ENCODE measurements at regions not wholly inside any gene's neighbourhood (a gene's known extent, or its start where the extent isn't known, plus 50 kb on each side); places are given as distances from the start of the nearest gene placed in this dataset.

- peaks cover 1% of the 10 kb centered on the region for H3K27me3 ChIP-seq (ENCODE audit: control insufficient read depth, insufficient read depth, low read length)
- H3K36me3 ChIP-seq (ENCODE audit: control insufficient read depth, insufficient read depth, low read length), result no peaks in the 10 kb centered on the region
These were observed 178.9 kb upstream of the APCDD1 start for GRCh38 chr18:10275486-10275885.

GRCh38 chr18:10278265-10278664, 176.2 kb upstream of the APCDD1 start:
- Histone ChIP-seq H3K36me3 (ENCODE audit: control insufficient read depth, insufficient read depth, low read length) (no peaks in the 10 kb centered on the region), H3K27me3 (ENCODE audit: control insufficient read depth, insufficient read depth, low read length) (peaks cover 1% of the 10 kb centered on the region), H3K4me3 (ENCODE audit: low read depth, low read length) (no peak overlapping the region)
- TF ChIP-seq CTCF (IDR thresholded peaks at IDR 0.05; ENCODE audit: insufficient read depth, low read length, severe bottlenecking), result no peak
- FAIRE-seq (no peak), DNase-seq (ENCODE audit: low read depth) (no peak)

More at GRCh38 chr18:10275486-10275885, 178.9 kb upstream of the APCDD1 start:
- no peak for FAIRE-seq
- TF ChIP-seq CTCF (IDR thresholded peaks at IDR 0.05; ENCODE audit: insufficient read depth, low read length, severe bottlenecking), result no peak
- H3K4me3 ChIP-seq (ENCODE audit: low read depth, low read length), result no peak overlapping the region
- DNase-seq (ENCODE audit: low read depth), result no peak

GRCh38 chr18:10279471-10279870, 175.0 kb upstream of the APCDD1 start:
- no peaks in the 10 kb centered on the region for H3K36me3 ChIP-seq (ENCODE audit: control insufficient read depth, insufficient read depth, low read length)
- DNase-seq (ENCODE audit: low read depth) (no peak), FAIRE-seq (no peak)
- H3K4me3 ChIP-seq (ENCODE audit: low read depth, low read length), result no peak overlapping the region
- no peak for TF ChIP-seq CTCF (IDR thresholded peaks at IDR 0.05; ENCODE audit: insufficient read depth, low read length, severe bottlenecking)
- peaks cover 1% of the 10 kb centered on the region for H3K27me3 ChIP-seq (ENCODE audit: control insufficient read depth, insufficient read depth, low read length)

- Histone ChIP-seq H3K4me3 (ENCODE audit: low read depth, low read length) (no peak overlapping the region), H3K27me3 (ENCODE audit: control insufficient read depth, insufficient read depth, low read length) (peaks cover 1% of the 10 kb centered on the region), H3K36me3 (ENCODE audit: control insufficient read depth, insufficient read depth, low read length) (no peaks in the 10 kb centered on the region)
- no peak for DNase-seq (ENCODE audit: low read depth)
- FAIRE-seq, result no peak
- TF ChIP-seq CTCF (IDR thresholded peaks at IDR 0.05; ENCODE audit: insufficient read depth, low read length, severe bottlenecking), result no peak
These were observed 174.4 kb upstream of the APCDD1 start for GRCh38 chr18:10279905-10280644.

- no peak overlapping the region for H3K4me3 ChIP-seq (ENCODE audit: low read depth, low read length)
- FAIRE-seq, result no peak
- no peak for DNase-seq (ENCODE audit: low read depth)
- H3K27me3 ChIP-seq (ENCODE audit: control insufficient read depth, insufficient read depth, low read length), result no peaks in the 10 kb centered on the region
- H3K36me3 ChIP-seq (ENCODE audit: control insufficient read depth, insufficient read depth, low read length), result no peaks in the 10 kb centered on the region
- no peak for TF ChIP-seq CTCF (IDR thresholded peaks at IDR 0.05; ENCODE audit: insufficient read depth, low read length, severe bottlenecking)
These were observed 169.7 kb upstream of the APCDD1 start for GRCh38 chr18:10284540-10285282.

All from bronchial epithelial cell (primary cell).